NCI-H2081 (cell line): ENCODE measurements at regions not wholly inside any gene's neighbourhood (a gene's known extent, or its start where the extent isn't known, plus 50 kb on each side); places are given as distances from the start of the nearest gene placed in this dataset.

Source experiments
- DNase-seq, 2 experiments: peaks; one replicate each; lab custom pipeline; 2025; lab: John Stamatoyannopoulos, UW

DNA sequence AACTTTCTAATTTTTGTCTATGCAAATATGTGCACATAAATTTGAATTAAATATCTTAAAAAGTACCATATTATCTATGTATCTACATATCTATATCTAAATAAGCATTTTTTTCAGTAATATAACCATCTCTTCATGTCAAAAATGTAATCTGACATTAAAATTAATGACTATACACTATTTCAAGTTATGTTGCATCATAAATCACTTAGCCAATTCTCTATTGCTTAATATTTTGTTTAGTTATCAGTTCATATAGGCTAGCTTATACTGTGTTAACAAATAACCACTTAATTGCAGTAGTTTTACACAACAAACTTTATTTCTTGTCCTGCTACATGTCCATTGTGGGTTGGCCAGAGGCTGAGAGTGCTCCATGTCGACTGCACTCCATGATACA, 360.8 kb downstream of the EPM2A start:
- no peak for DNase-seq

DNA sequence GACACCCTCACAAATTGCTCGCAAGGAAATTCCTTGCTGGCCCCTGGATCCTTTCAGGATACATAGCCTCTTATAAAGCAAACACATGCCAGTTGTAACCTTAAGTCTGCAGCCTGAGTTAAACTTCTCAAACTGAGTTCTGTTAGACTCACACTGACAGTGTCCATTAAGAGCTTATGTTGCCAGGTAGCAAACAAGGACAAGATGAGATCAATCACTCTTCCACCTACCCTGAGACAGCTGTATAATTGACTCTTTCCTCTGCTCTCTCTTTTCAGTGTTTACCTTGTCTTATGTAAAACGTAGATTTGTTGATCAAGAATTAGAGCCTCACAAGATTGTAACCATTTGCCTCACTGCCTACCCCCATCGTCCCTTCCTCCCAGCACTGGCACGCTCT, 359.8 kb downstream of the EPM2A start:
- DNase-seq = peak in 1 of 2 experiments; percentile 10

DNA sequence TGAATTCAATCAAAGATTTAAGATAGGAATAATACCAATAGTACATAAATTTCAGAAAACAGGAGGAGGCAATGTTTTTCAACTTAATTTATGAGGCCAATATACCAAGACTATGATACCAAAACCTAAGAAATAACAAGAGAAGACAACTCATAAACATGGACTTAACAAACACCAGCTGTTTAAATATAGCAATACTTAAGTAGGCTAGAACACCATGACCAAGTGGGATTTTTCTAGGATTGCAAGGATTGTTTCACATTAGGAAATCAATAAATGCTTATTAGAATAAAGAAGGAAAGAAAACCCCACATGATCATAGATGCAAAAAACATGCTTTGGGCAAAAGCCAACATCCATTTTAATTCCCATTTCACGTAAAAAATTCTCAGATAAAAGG, 355.1 kb downstream of the EPM2A start:
- no peak for DNase-seq

DNA sequence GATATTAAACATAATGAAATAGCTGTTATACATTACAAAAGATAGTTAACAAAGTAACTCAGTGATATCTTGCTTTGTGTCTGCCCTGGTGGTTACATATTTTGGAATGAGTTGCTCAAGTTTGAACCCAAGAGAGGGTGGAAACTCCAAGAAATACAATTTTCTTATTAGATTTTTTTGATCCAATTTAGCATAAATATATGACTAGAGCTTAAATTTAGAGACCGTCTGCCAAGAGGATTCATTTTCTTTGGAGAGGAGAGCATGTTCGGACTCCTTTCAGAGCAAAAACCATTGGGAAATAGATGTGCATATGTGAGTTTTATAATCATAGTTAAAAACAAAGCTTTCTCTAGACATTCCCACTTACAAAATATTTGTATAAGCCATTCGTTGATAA, 353.4 kb downstream of the EPM2A start:
- DNase-seq = no peak

DNA sequence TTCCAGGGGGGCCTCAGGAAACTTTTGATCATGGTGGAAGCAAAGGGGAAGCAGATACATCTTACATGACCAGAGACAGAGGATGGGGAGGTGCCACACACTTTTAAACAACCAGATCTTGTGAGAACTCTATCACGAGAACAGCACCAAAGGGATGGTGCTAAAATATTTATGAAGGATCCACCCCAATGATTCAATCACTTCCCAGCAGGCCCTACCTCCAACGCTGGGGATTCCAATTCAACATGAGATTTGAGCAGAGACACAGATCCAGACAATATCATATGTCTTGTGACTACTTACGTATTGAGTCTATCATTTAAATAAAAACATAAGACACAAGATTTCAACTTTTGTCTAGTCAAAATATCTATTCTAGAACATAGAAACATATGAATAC, 351.9 kb downstream of the EPM2A start:
- no peak for DNase-seq

DNA sequence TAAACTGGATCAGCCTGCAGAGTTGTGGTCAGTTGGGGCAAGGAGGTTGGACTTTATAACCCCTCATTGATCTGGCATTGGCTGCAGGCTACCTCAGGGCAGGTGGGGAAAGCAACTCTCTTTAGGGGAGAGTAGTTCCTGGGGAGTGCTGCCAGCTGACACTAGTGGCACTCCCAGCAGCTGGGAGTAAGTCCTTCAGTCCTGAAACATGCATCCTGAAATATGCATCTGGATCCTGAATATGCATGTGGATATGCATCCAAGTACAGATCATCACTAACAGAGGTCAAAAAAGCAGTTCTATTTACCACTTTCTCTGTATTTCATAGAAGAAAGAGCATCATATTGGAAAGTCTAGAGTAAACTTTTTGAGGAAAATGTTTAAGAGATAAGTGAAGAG, 350.8 kb downstream of the EPM2A start:
- no peak for DNase-seq

DNA sequence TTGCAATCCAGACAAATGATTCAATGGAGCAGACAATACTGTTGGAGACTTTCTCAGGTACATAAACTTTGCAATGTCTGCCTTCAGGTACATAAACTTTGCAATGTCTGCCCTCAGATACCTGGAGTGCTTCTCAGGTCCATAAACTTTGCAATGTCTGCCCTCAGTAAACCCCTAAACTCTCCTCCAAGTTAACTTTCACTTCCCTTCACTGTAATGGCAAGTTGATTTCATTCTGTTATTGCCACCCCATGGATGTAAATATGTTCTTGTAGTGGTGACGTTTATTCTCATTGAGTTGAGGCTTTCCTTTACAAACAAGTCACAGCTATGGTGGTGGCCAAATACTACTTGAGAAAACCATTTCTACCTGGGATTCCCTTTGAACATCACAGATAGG, 338.8 kb downstream of the EPM2A start:
- DNase-seq = no peak

DNA sequence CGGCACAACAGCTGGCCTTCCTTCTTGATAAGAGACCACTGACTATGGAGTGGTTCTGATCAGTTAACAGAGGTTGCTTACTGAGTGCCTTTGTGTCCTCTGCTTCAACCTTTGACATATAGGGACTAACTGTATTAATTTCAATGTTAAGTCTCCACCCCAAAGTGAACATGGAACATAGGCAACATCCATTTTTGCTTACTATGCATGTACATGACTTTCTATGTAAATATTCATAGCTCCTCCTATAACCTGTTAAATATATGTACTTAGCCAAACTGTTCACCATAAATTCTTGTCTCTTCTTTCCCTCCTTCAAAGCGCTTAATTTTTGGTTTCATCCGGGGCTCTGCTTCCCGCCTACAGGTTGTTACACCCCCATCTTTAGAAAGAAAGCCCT, 334.8 kb downstream of the EPM2A start:
- no peak for DNase-seq

DNA sequence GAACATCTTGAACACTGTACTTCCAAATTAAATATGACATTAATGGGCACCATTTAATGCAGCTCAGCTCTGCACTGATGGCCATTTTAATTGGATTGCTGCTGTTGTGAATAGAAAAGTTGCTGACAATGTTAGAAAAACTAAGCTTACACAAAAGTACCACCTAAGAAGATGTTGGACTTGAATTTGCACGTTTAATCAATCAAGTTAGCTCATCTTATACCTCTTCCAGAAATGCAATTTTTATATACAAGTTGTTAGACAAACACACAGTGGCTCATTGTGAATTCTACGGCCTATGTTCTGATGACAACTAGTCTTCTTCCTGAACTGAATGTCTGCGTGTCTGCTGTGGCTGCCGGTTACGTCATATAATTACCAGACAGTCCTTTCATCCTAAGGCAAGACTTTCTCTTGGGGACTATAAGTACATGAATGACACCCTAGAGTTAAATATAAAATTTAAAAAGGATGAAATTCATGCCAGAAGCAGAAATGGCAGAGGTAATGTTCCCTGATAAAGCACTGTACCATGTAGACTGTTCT, 330.2 kb downstream of the EPM2A start:
- no peak for DNase-seq

DNA sequence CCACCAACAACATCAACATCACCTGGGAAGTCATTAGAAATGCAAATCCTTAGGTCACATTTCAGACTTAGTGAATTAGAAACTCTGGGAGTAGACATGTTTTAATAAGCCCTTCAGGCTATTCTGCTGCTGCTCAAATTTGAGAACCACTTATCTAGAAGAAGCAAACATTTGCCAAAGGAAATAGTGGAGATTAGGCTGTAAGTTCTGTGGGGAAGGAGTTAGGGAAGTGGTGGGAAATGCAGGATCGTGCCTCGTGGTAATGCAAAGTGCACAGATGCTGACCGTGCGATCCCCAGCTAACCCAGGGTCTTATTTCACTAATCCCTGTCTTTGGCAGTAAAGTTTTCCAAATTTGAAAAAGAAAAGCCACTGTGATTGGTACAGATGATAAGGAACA, 328.5 kb downstream of the EPM2A start:
- no peak for DNase-seq

DNA sequence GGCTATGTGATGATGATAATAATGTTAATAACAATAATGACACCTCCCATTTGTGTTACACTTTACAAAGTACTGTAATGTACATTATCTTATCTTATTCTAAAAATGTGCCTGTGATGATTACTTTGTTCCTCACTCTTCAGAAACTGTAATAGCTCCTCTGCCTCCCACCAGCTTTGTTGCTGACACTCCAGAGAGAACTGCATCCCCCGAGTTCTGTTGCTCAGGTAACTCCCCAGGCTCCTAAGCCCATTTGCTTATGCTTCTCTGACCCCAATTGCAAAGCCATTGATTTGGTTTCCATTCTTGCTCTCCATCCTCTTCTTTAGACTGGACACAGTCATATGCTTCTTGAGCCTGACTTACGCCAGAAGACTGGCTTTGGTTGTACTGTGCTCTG, 319.7 kb downstream of the EPM2A start:
- DNase-seq = no peak

DNA sequence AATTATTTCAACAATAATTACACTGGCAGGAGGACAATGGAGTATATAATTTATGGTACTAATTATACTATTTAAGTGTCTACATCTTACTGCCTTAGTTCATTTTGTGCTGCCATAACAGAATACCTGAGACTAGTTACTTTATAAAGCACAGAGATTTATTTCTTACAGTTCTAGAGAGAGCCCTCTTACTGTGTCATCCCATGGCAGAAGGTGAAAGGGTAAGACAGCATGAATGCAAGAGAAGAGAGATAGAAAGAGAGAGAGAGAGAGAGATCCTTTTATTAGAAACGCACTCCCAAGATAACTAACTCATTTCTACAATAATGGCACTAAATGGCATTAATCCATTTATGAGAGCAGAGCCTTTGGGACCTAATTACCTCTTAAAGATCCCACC, 314.7 kb downstream of the EPM2A start:
- DNase-seq = no peak

DNA sequence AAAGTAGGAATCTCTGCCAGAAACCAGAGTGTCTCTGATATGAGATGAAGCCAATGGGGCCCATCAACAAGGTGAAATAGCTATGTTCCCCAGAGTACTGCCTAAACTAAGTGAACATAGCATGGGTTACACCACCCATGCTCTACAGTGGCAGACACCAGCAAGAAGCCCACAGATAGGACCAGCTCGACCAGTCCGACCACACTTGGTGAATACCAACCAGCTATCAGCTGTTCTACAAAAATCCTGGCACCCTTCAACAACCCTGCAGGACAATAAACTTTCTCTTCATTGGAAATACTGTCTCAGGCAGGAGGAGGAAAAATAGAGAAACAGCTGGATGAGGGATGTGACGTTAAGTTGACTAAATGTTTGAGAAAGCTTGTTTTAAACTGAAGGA, 311.4 kb downstream of the EPM2A start:
- no peak for DNase-seq

DNA sequence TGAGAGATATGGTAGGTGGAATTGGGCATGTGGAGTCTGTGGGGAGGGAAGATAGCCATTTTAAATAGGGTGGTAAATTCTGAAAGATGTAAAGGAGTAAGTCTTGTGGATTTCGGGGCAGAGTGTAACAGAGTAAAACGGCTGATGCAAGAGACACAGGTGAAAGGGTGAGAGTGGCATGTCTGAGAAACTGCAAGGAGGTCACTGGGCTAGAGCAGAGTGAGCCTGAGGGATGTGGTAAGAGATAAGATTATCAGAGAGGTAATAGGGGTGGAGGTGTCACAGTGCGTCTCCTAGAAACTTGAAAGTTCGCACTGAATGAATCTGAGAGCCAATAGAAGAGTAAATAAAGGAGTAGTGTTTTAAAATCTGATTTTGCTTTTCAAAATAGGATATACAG, 308.1 kb downstream of the EPM2A start:
- DNase-seq = no peak

DNA sequence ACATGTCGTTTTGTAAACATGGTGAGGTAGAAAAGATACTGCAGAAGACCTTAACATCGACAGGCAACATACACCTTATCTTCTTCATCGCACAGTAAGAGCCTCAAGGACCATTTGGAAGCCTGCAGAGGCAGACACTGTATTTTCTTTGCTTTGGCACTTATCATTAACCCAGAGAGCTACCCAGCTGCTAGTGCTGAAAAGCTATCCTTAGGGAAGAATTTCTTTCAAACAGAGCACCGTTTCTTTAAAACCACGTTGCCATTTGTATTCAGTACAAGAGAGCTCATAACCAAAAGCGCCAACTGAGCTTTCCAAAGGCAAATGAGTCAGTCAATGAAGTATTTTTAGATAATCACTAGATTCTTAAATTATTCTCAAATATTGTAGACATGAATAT, 306.6 kb downstream of the EPM2A start:
- DNase-seq = no peak

DNA sequence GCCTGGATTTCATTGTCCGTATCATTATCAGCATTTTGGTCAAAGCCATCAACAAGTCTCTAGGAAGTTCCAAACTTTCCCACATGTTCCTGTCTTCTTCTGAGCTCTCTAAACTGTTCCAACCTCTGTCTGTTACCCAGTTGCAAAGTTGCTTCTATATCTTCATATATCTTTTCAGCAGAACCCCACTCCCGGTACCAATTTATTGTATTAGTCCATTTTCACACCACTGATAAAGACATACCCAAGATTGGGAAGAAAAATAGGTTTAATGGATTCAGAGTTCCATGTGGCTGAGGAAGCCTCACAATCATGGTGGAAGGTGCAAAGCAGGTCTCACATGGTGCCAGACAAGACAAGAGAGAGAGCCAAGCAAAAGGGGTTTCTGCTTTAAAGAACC, 293.2 kb downstream of the EPM2A start:
- no peak for DNase-seq

DNA sequence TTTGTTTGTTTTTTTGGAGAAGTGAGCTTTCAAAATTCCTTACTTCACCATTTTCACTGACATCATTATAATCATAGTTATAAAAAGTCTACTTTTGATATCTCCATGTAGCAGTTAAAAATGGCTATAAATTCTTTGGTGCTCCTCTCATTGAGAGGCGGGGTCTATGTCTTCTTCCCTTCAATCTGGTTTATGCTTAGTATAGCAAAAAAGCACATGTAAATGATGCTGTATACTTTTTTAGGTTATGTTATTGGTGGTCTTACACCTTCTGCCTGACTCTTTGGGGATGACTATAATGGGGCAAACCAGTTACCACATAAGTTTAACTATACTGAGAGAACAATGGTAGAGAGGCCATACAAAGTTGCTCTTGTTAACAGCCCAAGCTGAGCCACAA, 289.6 kb downstream of the EPM2A start:
- no peak for DNase-seq

DNA sequence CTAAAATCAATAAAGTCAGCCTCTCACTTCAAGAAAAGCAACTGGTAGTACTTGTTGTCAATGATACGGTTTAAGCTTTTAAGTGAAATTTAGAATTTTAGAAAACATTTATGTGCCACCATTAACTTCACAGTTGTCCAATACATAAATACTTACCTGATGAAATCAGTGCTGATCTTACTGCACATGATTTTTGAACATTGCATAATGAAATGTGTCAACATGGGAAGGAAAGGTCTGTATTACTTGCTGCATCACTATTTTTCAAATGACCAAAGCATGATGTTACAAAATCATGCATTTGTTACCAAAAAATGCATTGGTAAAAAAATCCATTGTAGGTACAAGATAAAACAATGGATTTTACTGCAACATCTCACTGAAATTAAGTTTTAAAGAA, 284.3 kb downstream of the EPM2A start:
- DNase-seq = no peak

DNA sequence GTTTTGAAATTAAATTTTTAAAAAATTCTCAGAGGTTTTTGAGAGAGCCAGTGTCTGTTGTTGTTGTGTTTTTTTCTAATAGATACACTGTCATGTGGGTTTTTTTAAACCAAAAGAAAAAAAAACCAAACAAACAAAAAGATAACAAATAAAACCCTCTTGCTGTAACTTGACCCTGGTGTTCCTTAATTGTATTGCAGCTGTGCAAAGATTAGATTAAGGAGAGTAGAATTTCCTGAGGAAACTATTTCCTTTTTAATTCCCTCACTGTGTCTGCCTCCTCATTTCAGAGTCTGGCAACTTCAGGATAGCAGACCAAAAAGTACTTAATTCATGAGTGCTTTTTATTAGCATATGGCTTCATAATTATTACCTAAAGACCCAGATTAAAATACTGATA, 281.9 kb downstream of the EPM2A start:
- no peak for DNase-seq

DNA sequence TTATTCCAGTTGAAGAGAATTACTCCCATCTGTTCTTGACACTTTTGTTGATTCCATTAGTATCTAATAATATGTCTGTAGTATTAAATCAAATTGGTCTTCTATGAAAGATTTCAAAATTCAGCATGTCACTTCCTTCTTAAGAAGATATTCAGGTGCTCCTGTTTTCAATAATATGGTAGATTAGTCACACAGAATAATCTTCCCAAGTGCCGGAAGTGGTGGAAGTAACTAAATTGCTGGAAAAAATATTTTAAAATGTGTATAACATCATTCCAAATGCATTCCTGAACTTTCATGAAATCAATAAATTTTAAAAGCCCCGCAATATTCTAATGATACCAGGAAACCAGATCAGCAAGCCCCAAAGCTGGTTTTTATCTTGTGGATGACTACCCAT, 281.3 kb downstream of the EPM2A start:
- DNase-seq = no peak

DNA sequence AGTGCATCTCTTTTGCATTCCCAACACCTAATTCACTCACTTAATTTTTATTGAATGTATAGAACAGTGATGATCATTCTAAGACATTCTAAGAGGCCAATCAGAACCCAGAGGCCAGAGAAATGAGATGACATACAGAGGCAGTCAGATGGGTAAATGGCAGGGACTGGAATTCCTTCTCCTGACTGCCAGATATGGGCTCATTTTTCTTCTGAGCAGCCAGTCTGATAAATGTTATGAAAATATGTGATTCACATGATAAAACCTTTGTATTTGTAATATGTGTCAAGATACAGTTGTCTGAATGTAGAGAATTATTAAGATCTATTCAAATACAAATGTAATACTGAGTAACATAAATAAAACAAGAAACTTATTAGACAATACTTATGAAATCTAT, 277.8 kb downstream of the EPM2A start:
- no peak for DNase-seq

DNA sequence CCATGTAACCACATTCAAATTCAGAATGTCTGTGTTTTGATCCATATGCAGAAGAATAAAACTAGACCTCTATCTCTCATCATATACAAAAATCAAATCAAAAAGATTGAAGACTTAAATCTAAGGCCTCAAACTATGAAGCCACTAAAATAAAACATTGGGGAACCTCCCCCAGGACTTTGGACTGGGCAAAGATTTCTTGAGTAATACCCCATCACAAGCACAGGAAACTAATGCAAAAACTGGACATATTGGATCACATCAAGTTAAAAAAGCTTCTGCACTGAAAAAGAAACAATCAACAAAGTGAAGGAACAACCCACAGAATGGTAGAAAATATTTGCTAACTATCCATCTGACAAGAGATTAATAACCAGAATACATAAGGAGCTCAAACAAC, 266.8 kb downstream of the EPM2A start:
- DNase-seq = no peak

DNA sequence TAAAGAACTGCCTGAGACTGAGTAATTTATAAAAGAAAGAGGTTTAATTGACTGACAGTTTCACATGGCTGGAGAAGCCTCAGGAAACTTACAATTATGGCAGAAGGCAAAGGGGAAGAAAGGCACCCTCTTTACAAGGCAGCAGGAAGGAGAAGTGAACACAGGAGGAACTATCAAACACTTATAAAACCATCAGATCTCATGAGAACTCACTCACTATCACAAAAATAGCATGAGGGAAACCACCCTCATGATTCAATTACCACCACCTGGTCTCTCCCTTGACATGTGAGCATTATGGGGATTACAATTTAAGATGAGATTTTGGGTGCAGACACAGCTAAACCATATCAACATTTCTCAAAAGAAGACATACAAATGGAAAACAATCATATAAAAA, 266.3 kb downstream of the EPM2A start:
- DNase-seq = no peak

DNA sequence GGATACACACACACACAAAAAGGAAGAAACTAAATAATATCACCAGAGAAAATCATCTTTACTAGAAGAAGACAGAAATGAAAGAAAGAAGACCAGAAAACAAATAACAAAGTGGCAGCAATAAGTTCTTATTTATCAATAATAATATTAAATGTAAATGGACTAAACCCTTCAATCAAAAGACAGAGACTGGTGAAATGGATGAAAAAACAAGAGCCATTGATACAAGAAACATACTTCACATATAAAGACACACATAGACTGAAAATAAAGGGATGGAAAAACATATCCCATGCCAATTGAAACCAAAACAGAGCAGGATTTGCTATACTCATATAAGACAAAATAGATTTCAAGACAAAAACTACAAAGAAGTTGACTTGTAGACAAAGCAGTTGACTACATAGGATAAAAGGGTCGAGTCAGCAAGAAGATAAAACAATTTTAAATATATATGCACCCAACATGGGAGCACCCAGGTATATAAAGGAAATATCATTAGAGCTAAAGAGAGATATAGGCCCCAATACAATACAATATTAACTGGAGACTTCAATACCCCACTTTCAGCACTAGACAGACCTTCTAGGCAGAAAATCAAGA, 259.4 kb downstream of the EPM2A start:
- no peak for DNase-seq

DNA sequence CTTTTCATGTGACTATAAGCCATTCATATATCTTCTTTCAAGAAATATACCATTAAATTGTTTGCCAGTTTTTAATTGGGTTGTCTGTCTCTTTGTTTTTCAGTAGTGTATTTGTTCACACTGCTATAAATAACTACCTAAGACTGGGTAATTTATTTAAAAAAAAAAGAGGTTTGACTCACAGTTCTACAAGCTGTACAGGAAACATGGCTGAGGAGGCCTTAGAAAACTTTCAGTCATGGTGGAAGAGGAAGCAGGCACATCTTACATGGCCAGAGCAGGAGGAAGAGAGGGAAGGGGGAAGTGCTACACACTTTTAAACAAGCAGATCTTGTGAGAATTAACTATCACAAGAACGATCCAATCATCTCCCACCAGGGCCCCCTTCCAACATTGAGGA, 255.3 kb downstream of the EPM2A start:
- DNase-seq = no peak
